ENCODE measurements at regions not wholly inside any gene's neighbourhood (a gene's known extent, or its start where the extent isn't known, plus 50 kb on each side); places are given as distances from the start of the nearest gene placed in this dataset.

GRCh38 chr7:41096917-41097316 is 606.0 kb downstream of the INHBA start:
- no peak for TF ChIP-seq POLR2A (IDR thresholded peaks at IDR 0.05)
- TF ChIP-seq CTCF (IDR thresholded peaks at IDR 0.05) = no peak
- no peak for DNase-seq
- H3K36me3 ChIP-seq = no peaks in the 10 kb centered on the region
- WGBS, 2 donors = 74 to 87% methylated on average over 4 of the region's 4 CpGs
- no peaks in the 10 kb centered on the region for H3K27me3 ChIP-seq
- intact Hi-C loops (cut with DNase I) = no loop called here
- no peak overlapping the region for H3K4me3 ChIP-seq
- H3K27ac ChIP-seq = no peak overlapping the region
- H3K4me1 ChIP-seq = no peaks in the 10 kb centered on the region
- no peaks in the 10 kb centered on the region for H3K9me3 ChIP-seq

- no peak for DNase-seq
- H3K4me3 ChIP-seq = no peak overlapping the region
- WGBS, 2 donors = 90 to 98% methylated on average over 3 of the region's 3 CpGs
- H3K27ac ChIP-seq = no peak overlapping the region
- no peaks in the 10 kb centered on the region for H3K36me3 ChIP-seq
- H3K4me1 ChIP-seq = no peaks in the 10 kb centered on the region
- H3K27me3 ChIP-seq = no peaks in the 10 kb centered on the region
- intact Hi-C loops (cut with DNase I) = no loop called here
- no peak for TF ChIP-seq CTCF (IDR thresholded peaks at IDR 0.05)
- no peaks in the 10 kb centered on the region for H3K9me3 ChIP-seq
Observed at GRCh38 chr7:41093141-41093540, 609.7 kb downstream of the INHBA start.

GRCh38 chr7:41085244-41085643 is 617.6 kb downstream of the INHBA start:
- H3K27ac ChIP-seq = no peak overlapping the region
- DNase-seq = no peak
- no peaks in the 10 kb centered on the region for H3K9me3 ChIP-seq
- WGBS, 2 donors = 68 to 77% methylated on average over 2 of the region's 2 CpGs
- no peaks in the 10 kb centered on the region for H3K36me3 ChIP-seq
- TF ChIP-seq POLR2A (IDR thresholded peaks at IDR 0.05) = no peak
- TF ChIP-seq CTCF (IDR thresholded peaks at IDR 0.05) = no peak
- no peaks in the 10 kb centered on the region for H3K27me3 ChIP-seq
- H3K4me3 ChIP-seq = no peak overlapping the region
- no peaks in the 10 kb centered on the region for H3K4me1 ChIP-seq
- intact Hi-C loops (cut with DNase I) = no loop called here

GRCh38 chr7:41084381-41084780 is 618.5 kb downstream of the INHBA start:
- Histone ChIP-seq H3K9me3 (no peaks in the 10 kb centered on the region), H3K4me1 (no peaks in the 10 kb centered on the region), H3K4me3 (no peak overlapping the region), H3K27me3 (no peaks in the 10 kb centered on the region), H3K27ac (no peak overlapping the region), H3K36me3 (no peaks in the 10 kb centered on the region)
- TF ChIP-seq CTCF (IDR thresholded peaks at IDR 0.05) (no peak), POLR2A (IDR thresholded peaks at IDR 0.05) (no peak)
- WGBS, 2 donors = 55 to 77% methylated on average over 1 to 2 of the region's 2 CpGs
- no peak for DNase-seq
- intact Hi-C loops (cut with DNase I) = no loop called here

- Histone ChIP-seq H3K4me1 (peaks cover 0 to 15% (median 0%) of the 10 kb centered on the region in 3 donors), H3K4me3 (no peak overlapping the region), H3K9me3 (no peaks in the 10 kb centered on the region), H3K27ac (no peak overlapping the region), H3K36me3 (no peaks in the 10 kb centered on the region), H3K27me3 (no peaks in the 10 kb centered on the region)
- DNase-seq = no peak
- no peak for TF ChIP-seq POLR2A (IDR thresholded peaks at IDR 0.05)
- TF ChIP-seq CTCF (IDR thresholded peaks at IDR 0.05) = no peak
- 82 to 87% methylated on average over 3 of the region's 3 CpGs for WGBS, 2 donors
- intact Hi-C loops (cut with DNase I) = no loop called here
Observed at GRCh38 chr7:41069635-41070034, 633.3 kb downstream of the INHBA start.
